Endothelial cell of umbilical vein (primary cell): ENCODE measurements at regions not wholly inside any gene's neighbourhood (a gene's known extent, or its start where the extent isn't known, plus 50 kb on each side); places are given as distances from the start of the nearest gene placed in this dataset.

Experiments
- CTCF ChIP-seq, 2 donors: IDR thresholded peaks; 1 replicate in 1 of 2; 2 replicates in 1 of 2; pipeline ENCODE4 v1.5.1; 2011; ENCODE audit warnings: low read length in 2 of 2, mild to moderate bottlenecking in 2 of 2, moderate library complexity in 2 of 2, control low read depth in 1 of 2, inconsistent platforms in 1 of 2, low read depth in 1 of 2; ENCODE audit not compliant: insufficient read depth in 1 of 2; ENCODE audit errors: extremely low read depth in 1 of 2
- POLR2A ChIP-seq: IDR thresholded peaks from 2 replicates; pipeline ENCODE4 v1.6.1; 2012; ENCODE audit warnings: low read depth, mild to moderate bottlenecking, control low read depth, low read length
- POLR2AphosphoS5 ChIP-seq: IDR thresholded peaks from 2 replicates; pipeline ENCODE4 v1.6.1; 2012; ENCODE audit warnings: low read depth, mild to moderate bottlenecking, control low read depth, low read length, moderate library complexity; ENCODE audit not compliant: insufficient read depth

GRCh38 chr19:31991984-31992655 is 353.3 kb upstream of the ZNF507 start:
- TF ChIP-seq CTCF (IDR thresholded peaks at IDR 0.05; ENCODE audit: extremely low read depth in 1 of 2, insufficient read depth in 1 of 2, low read depth in 1 of 2, low read length in 2 of 2) (no peak), POLR2A (no peak), POLR2AphosphoS5 (no peak)
